CD4-positive, alpha-beta T cell treated with Interleukin-21 for 1 hour (primary cell): ENCODE measurements at regions not wholly inside any gene's neighbourhood (a gene's known extent, or its start where the extent isn't known, plus 50 kb on each side); places are given as distances from the start of the nearest gene placed in this dataset.

Experiments used
- DNase-seq: peaks from one replicate; pipeline ENCODE4 v3.0.0-alpha.2; 2020

DNA sequence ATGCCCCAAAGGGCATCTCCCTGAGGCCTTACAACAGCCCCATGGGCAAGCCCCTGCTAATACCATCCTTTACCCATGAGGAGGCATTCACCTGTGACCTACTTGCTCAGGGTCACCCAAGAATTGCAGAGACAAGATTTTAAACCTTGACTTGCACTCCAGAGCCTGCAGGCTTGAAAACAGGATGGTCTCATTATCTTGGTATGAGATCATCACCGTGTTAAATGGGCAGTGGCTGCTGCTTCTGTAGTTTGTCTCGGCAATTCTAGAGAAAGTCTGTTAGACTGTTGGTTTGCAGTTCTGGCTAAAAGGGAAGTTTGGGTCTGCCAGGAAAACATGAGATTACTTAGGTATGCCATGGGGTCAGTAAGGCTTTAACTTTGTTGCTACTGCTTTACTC lies 698.9 kb downstream of the GALR1 start:
- no peak for DNase-seq

DNA sequence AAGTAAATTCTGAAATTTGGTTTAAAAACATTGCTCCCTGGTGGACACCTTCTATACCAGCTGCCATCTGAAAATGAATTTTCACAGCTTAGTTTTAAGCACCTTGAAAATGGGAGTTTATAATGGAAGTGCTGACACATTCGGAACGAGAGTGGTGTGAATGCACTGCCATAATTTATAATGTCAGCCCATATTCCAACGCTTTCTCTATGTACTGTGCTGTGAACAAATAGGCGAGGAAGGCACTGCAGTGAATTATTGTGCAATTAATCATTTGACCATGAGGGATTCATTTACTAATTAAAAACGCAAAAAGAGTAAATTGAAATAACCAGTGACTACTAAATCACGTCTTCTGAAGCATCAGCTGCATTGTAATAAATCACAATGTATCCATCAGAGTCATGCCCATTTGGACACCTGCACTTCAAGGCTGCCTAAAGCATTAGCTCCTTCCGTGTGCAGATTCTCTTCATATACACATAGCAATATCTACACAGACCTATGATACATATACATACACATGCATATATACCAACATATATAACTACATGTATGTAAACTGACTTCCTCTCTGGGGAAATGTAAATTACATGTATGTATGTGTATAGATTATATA lies 699.8 kb downstream of the GALR1 start:
- DNase-seq = no peak

DNA sequence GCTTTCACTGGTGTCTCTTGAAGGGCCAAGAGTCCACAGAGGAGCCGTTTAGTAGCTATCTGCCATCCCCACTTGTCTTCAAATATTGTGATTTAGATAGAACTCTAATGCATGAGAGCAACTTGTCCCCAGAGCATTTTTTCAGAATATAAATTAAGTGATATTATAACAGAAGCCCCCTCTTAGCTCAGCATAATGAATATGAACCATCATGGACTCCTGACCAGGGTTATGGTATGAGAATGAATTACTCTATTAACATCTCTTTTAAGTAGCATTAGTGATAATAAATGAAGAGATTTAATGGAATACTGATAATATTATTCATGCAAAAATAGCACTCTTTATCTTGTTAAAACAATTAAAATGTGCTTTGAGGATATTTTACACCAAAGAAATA lies 709.6 kb downstream of the GALR1 start:
- DNase-seq = no peak

DNA sequence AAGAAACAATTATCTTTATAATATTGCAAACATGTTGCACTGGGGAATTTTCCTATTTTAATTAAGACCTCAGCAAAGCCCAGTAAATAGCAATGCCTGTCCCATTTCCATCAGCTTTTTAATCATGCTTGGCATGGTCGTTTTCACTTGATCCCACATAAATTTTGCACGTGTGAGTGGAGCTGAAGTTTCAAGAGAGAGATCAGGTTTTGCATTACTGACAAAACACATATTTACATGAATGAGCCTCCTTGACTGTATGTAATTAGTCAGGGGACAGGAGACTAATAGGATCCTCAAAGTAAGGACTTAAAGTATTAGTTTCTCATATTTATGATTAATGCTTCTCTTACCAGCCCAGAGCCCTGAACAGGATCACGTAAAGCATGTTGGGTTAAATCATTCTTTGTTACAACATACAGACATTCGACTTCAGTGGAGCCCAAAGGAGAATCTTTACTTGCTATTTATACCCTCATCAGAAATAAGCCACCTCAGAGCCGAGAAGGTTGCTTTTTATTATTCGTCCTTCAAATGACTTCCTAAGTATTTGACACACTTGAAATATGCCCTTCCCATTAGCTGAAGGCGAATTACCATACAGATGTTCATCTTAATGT lies 711.3 kb downstream of the GALR1 start:
- DNase-seq = no peak

DNA sequence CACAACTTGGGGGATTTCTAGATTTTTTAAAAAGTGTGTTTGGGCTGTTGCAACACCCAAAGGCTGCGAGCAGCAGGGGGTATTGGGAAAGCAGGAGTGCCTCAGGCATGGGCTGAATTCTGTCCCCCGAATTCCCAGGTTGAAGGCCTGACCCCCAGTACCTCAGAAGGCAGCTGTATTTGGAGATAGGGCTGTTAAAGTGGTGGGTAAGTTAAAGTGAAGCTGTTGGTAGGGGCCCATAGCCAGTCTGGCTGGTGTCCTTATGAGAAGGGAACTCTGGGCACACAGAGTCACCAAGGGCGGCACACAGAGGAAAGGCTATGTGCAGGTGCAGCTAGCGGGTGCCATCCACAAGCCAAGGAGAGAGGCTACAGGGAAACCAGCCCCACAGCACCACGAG lies 717.4 kb downstream of the GALR1 start:
- DNase-seq = no peak

DNA sequence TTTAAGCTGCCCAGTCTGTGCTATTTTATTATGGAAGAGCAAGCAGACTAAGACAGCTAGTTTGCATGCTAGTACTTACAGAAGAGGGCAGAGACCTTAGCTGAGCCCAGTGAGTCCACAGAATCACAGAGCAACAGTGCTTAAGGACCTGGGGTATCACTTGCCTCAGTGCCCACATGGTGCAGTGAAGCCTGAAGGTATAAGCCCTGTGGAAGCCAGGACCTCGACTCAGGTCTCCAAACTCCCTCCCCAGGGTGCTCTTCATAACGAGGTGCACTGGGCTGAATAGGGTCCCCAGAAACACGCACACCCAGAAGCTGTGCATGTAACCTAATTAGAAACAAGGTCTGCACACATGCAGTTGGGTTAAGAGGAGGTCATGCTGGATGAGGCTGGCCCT lies 718.1 kb downstream of the GALR1 start:
- no peak for DNase-seq

DNA sequence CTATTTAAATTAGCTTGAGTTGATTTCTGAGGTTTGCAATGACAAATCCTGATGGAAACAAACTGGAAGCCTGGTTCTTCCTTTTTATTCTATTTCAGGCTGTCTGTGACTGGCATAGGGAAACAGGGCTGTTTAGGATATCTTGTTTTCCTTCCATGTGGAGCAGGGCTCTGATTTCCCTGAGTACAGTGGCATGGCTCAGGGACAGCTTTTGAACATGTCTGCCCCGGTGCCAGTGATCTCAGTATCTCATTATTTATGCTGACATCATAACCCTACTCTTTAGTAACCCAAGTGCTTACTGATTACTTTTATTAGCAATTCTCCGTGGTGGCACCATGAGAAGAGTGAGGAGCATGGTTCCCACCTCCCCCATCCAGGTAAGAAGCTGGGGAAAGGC lies 720.3 kb downstream of the GALR1 start:
- DNase-seq = no peak

DNA sequence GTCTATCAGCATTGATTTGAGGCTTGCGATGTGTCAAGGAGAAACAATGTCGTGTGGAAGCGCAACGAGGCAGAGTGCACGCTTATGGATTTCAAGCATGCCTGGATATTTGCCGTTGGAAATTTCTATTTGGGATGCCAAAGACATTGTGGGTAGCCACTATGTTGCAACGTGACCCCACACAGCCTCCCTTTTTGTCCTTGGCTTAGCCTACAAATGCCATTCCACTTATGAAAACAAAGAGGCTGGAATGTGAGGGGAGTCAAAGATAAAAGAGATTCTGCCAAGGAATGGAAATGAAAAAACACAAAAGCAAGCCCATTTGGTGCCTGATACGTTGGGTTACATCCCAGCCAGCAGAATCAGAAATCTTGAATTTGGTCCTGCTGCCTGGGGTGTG lies 721.2 kb downstream of the GALR1 start:
- DNase-seq = no peak

DNA sequence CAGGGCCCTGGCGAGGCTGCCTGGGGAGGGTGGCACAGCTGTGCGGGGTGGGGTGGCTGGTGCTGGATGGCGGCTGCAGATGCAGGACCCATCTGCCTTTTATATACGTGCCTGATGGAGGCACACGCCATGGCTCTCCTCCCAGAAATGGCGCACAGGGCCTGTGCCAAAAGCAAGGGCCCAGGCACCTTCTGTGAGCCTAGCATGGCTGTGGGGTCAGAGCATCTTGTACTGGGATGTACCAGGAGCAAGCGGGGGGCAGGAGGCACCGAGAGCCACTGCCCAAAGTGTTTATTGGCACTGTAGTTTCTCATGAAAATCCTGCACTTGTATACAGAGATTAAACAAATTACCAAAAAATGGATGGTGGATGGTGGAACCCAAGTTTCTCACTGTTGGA lies 724.1 kb downstream of the GALR1 start:
- no peak for DNase-seq

DNA sequence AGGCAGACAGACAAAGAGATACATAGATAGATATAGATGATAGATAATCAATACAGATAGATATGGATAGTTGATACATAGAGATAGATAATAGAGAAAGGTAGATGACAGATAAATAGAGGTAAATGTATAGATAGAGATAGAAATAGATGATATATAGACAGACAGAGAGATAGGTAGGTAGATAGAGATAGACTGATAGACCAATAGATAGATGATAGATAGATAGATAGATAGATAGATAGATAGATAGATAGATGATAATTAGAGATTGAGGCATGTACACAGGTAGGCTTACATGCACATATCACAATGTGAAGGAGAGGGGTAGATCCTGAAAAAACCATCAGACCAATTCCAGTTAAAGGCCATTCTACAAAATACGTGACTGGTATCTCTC lies 724.7 kb downstream of the GALR1 start:
- no peak for DNase-seq

DNA sequence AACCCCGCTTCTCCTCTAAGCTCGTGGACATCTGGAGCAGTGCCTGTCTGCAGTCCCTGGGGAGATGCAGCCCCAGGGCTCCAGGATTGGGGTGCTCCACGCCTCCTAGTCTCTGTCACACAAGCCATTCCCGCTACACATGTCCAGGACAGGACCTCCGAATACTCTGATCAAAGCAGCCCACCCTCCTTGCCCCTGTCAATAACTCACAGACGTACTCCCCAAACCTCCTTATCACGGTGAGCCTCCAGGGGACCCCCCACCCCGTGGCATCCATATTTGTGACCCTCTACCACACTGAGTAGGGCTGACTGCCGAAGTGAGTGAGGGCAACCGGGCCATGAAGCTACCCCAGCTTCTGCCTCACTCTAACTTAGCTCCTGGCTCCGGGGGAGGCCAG lies 727.7 kb downstream of the GALR1 start:
- DNase-seq = no peak

DNA sequence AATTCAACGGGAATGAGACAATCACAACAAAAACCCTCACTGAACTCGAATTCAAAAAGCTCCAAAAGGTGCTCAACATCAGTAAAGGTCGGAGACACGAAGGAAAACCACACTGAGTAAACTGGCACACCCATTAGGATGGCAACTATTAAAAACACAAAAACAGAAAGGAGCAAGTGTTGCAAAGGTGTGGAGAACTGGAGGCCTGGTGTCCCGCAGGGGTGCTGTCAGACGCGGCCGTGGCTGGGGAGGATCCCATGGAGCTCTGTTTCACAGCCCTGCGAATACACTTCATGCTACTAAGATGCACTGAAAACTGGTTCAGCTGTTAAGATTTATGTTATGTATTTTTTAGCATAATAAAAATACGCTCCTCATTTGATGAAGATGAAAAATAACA lies 730.6 kb downstream of the GALR1 start:
- no peak for DNase-seq

DNA sequence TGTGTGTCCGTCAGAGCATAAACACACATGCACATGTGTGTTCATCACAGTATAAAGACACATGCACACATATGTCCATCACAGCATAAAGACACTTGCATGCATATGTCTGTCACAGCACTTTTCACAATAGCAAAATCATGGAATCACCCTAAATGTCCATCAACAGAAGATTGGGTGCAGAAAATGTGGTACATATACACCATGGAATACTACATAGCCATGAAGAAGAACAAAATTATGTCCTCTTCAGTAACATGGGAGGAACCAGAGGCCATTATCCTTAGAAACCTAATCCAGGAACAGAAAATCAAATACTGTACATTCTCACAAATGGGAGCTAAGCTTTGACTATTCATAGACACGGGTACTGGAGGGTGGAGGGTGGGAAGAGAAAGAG lies 732.2 kb downstream of the GALR1 start:
- no peak for DNase-seq

DNA sequence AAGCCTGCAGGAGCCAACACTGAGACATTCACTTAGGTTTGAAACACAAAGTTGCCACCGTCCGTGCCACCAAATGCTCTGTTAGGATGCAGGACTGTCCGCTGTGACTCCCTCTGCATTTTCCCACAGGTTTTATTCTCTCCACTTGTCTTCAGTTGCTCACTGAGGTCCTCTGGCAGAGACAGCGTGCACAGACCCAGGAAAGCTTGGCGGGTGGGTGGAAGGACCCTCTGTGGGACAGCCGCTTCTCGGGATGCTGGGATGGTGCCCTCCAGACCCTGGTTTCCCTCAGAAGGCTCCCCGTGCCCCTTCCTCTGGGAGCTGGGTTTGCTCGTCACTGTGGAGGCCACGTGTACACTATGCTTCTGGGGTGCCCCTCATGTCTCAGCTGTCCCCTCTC lies 733.6 kb downstream of the GALR1 start:
- no peak for DNase-seq

DNA sequence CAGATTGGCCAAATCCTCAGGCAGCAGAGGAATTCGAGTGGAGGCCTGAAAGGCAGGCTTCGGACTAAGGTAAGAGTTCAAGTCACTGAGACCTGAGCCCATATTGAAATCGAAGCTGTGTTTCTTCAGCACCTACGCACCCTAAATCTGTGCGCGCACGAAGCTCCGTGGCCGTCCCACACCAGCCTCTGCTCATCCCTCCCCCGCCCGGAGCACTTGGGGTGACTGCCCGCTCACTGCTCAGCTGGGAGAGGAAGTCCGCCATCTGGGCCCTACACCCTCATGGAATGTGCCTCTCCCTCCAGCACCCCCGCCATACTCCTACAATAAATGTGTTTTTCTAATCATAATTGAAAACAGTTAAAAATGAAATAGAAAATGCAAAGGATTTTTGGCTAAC lies 734.5 kb downstream of the GALR1 start:
- DNase-seq = no peak

DNA sequence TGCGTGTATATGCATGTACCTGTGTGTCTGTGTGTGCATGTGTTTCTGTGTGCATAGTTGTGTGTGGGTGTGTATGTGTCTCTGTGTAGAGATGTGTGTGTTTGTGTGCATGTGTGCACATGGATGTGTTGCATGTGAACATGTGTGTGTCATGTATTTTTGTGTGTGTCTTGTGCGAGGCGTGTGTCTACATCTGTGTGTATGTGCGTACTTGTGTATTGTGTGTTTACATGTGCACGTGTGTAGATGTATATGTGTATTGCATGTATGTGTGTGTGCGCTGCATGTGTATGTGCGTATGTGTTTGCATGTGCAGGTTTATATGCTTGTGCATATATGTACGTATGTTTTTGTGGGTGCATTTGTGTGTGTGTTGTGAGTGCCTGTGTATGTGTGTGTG lies 735.2 kb downstream of the GALR1 start:
- no peak for DNase-seq

DNA sequence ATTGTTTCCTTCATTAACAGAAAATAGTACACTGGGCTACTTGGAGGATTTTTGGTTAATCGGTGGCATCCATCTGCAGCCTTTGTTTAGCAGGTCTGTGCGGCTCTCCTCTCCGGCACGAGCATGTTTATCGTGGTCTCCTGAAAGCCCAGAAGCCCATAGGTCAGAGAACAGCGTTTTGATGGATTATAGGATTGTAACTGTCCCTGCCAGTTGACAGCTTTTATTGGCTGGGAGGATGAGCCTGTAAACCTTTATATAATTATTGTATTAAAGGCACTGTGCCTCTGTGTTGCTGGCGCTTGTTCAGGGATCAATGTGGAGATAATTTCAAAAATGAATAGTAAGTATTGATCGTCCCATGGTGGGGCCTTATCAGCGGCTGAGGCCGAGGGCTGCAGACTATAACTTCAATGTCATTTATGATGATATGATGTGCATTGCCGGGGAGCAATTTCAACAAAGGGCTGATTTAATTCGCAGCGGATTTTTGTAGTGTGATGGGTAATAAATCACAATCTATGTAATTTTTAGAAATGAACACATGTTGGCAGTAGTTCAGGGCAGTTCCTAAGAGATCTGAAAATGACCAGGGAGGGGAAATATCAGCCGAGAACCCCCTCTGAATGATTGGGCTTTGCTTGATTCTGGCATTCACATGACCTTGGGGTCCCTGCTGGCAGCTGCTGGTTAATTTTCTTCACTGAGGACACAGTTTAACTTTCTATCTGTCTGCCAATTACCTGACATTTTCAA lies 736.1 kb downstream of the GALR1 start:
- DNase-seq = no peak

DNA sequence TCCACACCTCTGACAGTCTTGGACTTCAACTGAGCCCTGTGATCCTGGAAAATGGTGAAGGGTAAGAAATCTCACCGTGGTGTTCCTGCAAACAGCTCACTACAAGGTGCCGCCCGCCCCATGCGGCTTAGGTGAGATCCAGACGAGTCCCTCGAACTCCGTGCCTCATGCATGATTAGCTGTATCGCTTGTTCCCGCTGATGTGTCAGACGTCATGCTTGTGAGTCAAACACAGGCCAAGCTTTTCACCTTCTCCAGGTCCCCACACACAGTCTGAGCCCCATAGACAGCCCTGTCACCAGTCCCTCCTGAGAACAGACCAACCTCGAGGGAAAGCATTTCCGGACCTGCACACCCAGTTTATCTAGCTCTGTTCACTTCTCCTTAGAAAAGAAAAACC lies 740.5 kb downstream of the GALR1 start:
- DNase-seq = no peak

DNA sequence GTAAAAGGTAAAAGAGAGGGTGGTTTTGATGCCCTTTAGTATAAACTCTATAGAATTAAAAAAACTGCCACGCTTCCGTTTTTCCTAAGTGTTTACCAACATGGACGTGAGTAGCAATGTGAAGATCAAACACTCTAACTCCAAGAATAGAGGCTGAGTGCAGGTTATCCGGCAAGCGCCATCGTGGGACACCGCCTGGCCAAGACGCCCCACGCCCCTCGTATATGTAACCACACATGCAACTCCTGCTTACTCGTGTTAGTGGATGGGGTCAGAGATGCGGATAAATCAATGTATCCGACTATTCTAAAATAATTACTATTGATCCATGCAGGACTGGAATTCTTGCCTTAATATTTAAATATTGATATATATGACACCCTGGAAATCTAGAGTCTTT lies 741.3 kb downstream of the GALR1 start:
- no peak for DNase-seq

DNA sequence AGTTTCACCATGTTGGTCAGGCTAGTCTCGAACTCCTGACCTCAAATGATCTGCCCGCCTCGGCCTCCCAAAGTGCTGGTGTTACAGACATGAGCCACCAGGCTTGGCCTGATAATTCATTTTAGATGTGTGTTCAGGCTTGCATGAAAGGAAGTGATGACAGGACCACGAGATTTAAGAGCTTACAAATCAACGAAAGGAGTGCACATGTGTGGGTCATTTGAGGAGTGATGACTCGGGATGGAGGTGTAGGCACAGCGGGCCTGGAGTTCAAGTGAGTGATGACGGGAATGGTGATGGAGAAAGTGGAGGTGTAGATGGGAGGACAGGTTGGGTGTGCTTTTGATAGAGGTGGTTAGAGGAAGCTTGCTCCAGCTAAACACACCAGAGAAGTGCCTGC lies 742.4 kb downstream of the GALR1 start:
- DNase-seq = no peak

DNA sequence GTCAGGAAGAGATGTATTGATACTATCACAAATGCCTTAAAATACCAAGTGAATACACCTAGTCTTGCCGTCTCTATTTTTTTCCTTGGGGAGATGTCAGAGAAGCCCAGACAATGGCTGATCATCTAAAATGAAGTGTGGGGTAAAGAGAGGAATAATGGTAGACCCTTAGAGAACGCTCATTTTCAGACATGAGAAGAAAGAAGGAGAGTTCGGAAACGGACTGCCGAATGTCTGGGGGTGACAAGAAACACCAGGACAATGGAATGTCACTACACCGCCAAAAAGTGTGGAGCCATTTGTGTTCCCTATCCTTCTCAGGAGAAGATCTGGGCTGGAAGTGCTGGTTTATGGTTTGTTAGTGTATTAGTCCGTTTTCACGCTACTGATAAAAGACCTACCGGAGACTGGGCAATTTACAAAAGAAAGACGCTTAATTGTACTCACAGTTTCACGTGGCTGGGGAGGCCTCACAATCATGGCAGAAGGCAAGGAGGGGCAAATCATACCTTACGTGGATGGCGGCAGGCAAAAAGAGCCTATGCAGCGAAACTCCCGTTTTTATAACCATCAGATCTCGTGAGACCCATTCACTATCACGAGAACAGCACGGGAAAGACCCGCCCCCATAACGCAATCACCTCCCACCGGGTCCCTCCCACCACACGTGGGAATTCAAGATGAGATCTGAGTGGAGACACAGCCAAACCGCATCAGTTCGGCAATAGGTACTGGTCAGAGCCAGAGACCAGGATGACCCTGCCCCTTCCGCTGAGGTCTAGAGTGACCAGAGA lies 743.7 kb downstream of the GALR1 start:
- DNase-seq = no peak

DNA sequence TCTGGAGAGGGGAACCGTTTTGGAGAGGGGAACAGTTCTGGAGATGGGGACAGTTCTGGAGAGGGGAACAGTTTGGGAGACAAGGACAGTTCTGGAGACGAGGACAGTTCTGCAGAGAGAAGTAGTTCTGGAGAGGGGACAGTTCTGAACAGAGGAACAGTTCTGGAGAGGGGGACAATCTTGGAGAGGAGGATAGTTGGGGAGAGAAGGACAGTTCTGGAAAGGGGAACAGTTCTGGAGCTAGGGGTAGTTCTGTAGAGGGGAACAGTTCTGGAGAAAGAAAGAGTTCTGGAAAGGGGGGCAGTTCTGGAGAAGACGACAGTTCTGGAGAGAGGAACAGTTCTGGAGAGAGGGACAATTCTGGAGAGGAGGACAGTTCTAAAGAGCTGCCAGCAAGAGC lies 745.9 kb downstream of the GALR1 start:
- DNase-seq = no peak

DNA sequence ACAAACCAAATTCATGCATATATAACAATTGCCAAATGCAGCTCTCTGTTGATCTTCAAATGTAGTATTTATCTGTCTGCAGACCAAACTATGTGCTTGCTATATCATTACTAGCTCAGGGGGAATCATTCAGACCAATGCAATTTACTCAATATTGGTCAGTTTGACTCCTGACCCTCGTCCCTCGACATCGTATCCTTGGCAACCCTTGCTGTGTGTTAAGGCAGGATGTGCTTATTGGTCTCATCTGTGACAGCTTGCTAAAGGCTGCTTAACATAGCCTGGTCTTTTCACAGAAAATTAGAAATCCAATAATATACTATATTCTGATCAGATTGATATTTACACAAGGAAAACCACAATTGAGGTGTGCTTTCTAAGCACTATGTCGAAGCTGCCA lies 747.1 kb downstream of the GALR1 start:
- DNase-seq = no peak

DNA sequence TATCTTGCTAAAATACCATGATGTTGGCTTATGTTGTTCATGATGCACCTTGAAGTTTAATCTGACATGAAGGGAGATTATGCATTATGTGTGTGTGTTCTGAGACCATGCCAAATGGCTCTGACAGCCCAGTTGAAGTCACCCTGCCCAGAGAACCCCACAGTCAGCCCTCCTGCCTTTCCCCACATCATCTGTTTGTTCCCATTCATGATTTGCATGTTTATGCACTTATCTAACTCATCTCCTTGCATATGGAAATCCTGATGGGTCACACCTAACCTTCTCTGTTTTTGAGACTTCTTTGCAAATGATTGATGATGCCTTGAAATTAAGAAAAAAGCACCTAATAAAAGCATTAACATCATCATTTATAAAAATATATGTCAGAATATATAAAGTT lies 752.2 kb downstream of the GALR1 start:
- DNase-seq = no peak
